H9 (cell line): ENCODE measurements at regions not wholly inside any gene's neighbourhood (a gene's known extent, or its start where the extent isn't known, plus 50 kb on each side); places are given as distances from the start of the nearest gene placed in this dataset.
A peak's percentile ranks its signal among the peaks of the same experiment; 100 is the strongest.

Experiments used
- DNase-seq: peaks from one replicate; pipeline ENCODE4 v3.0.0-alpha.2; 2017
- H2AFZ ChIP-seq: one replicate; pipeline ENCODE4 v1.6.1; 2013; ENCODE audit warnings: mild to moderate bottlenecking, low read length, control low read depth, moderate library complexity
- H2AK5ac ChIP-seq: 2 replicates; pipeline ENCODE4 v1.6.1; 2013; ENCODE audit warnings: low read length, control low read depth, mixed read lengths; ENCODE audit not compliant: insufficient read length
- H2BK120ac ChIP-seq: one replicate; pipeline ENCODE4 v1.6.1; 2013; ENCODE audit warnings: low read depth, mild to moderate bottlenecking, low read length, control low read depth, inconsistent platforms; ENCODE audit not compliant: poor library complexity, severe bottlenecking
- H2BK12ac ChIP-seq: 2 replicates; pipeline ENCODE4 v1.6.1; 2013; ENCODE audit warnings: low read length, control low read depth, mixed read lengths, low read depth; ENCODE audit not compliant: insufficient read length
- H2BK15ac ChIP-seq: 2 replicates; pipeline ENCODE4 v1.6.1; 2013; ENCODE audit warnings: low read depth, low read length, control low read depth
- H2BK20ac ChIP-seq: one replicate; pipeline ENCODE4 v1.6.1; 2013; ENCODE audit warnings: low read depth, mild to moderate bottlenecking, low read length, control low read depth, inconsistent platforms; ENCODE audit not compliant: poor library complexity, severe bottlenecking
- H2BK5ac ChIP-seq: 2 replicates; pipeline ENCODE4 v1.6.1; 2013; ENCODE audit warnings: low read length, control low read depth, mixed read lengths; ENCODE audit not compliant: insufficient read length
- H3K14ac ChIP-seq: 2 replicates; pipeline ENCODE4 v1.6.1; 2013; ENCODE audit warnings: low read length, control low read depth; ENCODE audit not compliant: insufficient read depth
- H3K18ac ChIP-seq: 2 replicates; pipeline ENCODE4 v1.6.1; 2013; ENCODE audit warnings: low read depth, mild to moderate bottlenecking, mixed read lengths, low read length, control low read depth; ENCODE audit not compliant: insufficient read length
- H3K23ac ChIP-seq: 2 replicates; pipeline ENCODE4 v1.6.1; 2013; ENCODE audit warnings: low read length, control low read depth, mixed read lengths, low read depth; ENCODE audit not compliant: insufficient read length
- H3K23me2 ChIP-seq: 2 replicates; pipeline ENCODE4 v1.6.1; 2013; ENCODE audit warnings: low read depth, mild to moderate bottlenecking, mixed read lengths, low read length, control low read depth; ENCODE audit not compliant: insufficient read length, poor library complexity, severe bottlenecking
- H3K27ac ChIP-seq: 2 replicates; pipeline ENCODE4 v1.5.1; 2013; ENCODE audit warnings: low read length, control low read depth, mixed read lengths, low read depth; ENCODE audit not compliant: insufficient read length
- H3K27me3 ChIP-seq: 2 replicates; pipeline ENCODE4 v1.6.1; 2013; ENCODE audit warnings: low read length, control low read depth, inconsistent platforms; ENCODE audit not compliant: insufficient read depth
- H3K4ac ChIP-seq: 2 replicates; pipeline ENCODE4 v1.6.1; 2013; ENCODE audit warnings: low read depth, mild to moderate bottlenecking, control low read depth, inconsistent platforms, low read length, moderate library complexity
- H3K4me1 ChIP-seq: 2 replicates; pipeline ENCODE4 v1.6.1; 2013; ENCODE audit warnings: low read length, control low read depth, inconsistent platforms; ENCODE audit not compliant: insufficient read depth
- H3K4me2 ChIP-seq: 2 replicates; pipeline ENCODE4 v1.6.1; 2013; ENCODE audit warnings: low read length, control low read depth, mixed read lengths; ENCODE audit not compliant: insufficient read length, insufficient read depth
- H3K56ac ChIP-seq: 2 replicates; pipeline ENCODE4 v1.6.1; 2013; ENCODE audit warnings: low read depth, mild to moderate bottlenecking, mixed read lengths, low read length, control low read depth; ENCODE audit not compliant: insufficient read length
- H3K79me1 ChIP-seq: 2 replicates; pipeline ENCODE4 v1.6.1; 2013; ENCODE audit warnings: low read depth, mild to moderate bottlenecking, moderate library complexity, low read length, control low read depth, inconsistent platforms; ENCODE audit not compliant: insufficient read depth, poor library complexity, severe bottlenecking
- H3K79me2 ChIP-seq: 2 replicates; pipeline ENCODE4 v1.6.1; 2013; ENCODE audit warnings: low read length, control low read depth, inconsistent platforms; ENCODE audit not compliant: insufficient read depth
- H3K9ac ChIP-seq: 2 replicates; pipeline ENCODE4 v1.6.1; 2013; ENCODE audit warnings: low read length, control low read depth, mixed read lengths; ENCODE audit not compliant: insufficient read length; ENCODE audit errors: extremely low read depth
- H3K9me3 ChIP-seq: one replicate; pipeline ENCODE4 v1.6.1; 2013; ENCODE audit warnings: low read depth, low read length, inconsistent platforms; ENCODE audit not compliant: control insufficient read depth
- H3T11ph ChIP-seq: one replicate; pipeline ENCODE4 v1.6.1; 2013; ENCODE audit warnings: mild to moderate bottlenecking, low read length, control low read depth, inconsistent platforms
- H4K20me1 ChIP-seq: one replicate; pipeline ENCODE4 v1.6.1; 2013; ENCODE audit not compliant: control insufficient read depth, insufficient read length, insufficient read depth
- H4K5ac ChIP-seq: 2 replicates; pipeline ENCODE4 v1.6.1; 2013; ENCODE audit warnings: low read depth, mild to moderate bottlenecking, mixed read lengths, low read length, control low read depth; ENCODE audit not compliant: insufficient read length
- H4K8ac ChIP-seq: replicated peaks from 2 replicates; pipeline ENCODE4 v1.6.1; 2013; ENCODE audit warnings: low read length, control low read depth, mixed read lengths, low read depth; ENCODE audit not compliant: insufficient read length
- H4K91ac ChIP-seq: 2 replicates; pipeline ENCODE4 v1.6.1; 2013; ENCODE audit warnings: low read depth, mild to moderate bottlenecking, moderate library complexity, mixed read lengths, low read length, control low read depth; ENCODE audit not compliant: insufficient read length
- H3K27ac Mint-ChIP-seq, 3 experiments: 2 replicates in 2 of 3; 3 replicates in 1 of 3; pipeline ENCODE4 v1.8.0; 2020 to 2021; ENCODE audit warnings: mixed read lengths in 3 of 3, mild to moderate bottlenecking in 1 of 3, moderate library complexity in 1 of 3
- H3K27me3 Mint-ChIP-seq: 2 replicates; pipeline ENCODE4 v1.8.0; 2021; ENCODE audit warnings: low read depth, mild to moderate bottlenecking, moderate library complexity, mixed read lengths
- H3K36me3 Mint-ChIP-seq, 3 experiments: 2 replicates in 2 of 3; 3 replicates in 1 of 3; pipeline ENCODE4 v1.8.0; 2020 to 2021; ENCODE audit warnings: low read depth in 3 of 3, mixed read lengths in 3 of 3; ENCODE audit not compliant: insufficient read depth in 1 of 3
- H3K4me1 Mint-ChIP-seq, 2 experiments: 2 replicates each; pipeline ENCODE4 v1.8.0; 2020; ENCODE audit warnings: mixed read lengths in 2 of 2
- H3K4me3 Mint-ChIP-seq, 2 experiments: 2 replicates in 1 of 2; 3 replicates in 1 of 2; pipeline ENCODE4 v1.8.0; 2020 to 2021; ENCODE audit warnings: mild to moderate bottlenecking in 2 of 2, mixed read lengths in 2 of 2, moderate library complexity in 1 of 2
- H3K9me3 Mint-ChIP-seq, 2 experiments: 2 replicates in 1 of 2; 3 replicates in 1 of 2; pipeline ENCODE4 v1.8.0; 2020; ENCODE audit warnings: mild to moderate bottlenecking in 2 of 2, mixed read lengths in 2 of 2, moderate library complexity in 1 of 2
- WGBS: extraction: QIAGEN DNeasy Blood & Tissue Kit; methylation state at CpG from one replicate; pipeline ENCODE4 v1.1.7; 2013; ENCODE audit warnings: missing lambda C conversion rate, low lambda C conversion rate, mixed read lengths; ENCODE audit not compliant: insufficient read length; ENCODE audit errors: extremely low coverage; 5-methylcytosine and 5-hydroxymethylcytosine counted together
- TF ChIP-seq, protein P1 (sequence below): fragments of 200-600 bp; sonication (generic); conservative IDR thresholded peaks from 3 replicates; pipeline ENCODE4 v1.8.0; 2021; ENCODE audit warnings: antibody characterized with exemption, mild to moderate bottlenecking

DNA sequence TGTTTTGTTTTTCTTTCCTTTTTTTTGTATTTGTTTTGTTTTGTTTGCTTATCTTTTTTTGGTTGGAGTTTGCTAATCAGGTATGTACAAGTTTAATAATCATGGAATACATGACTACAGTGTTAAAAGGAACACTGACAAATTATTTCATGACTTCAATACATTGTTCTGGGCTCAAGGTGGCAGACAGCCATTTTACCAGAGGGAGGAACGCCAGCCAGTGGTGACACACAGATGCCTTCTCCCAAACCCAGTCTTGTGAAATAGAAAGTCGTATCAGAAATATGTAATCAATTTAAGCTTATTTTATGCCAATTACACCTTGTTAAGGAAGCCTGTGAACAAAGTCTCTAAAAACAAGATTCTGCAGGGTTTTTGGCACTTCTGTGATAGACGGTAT lies 264.0 kb upstream of the EPHA4 start:
- DNase-seq: no peak
- no peak overlapping the region for H2BK5ac ChIP-seq
- no peak overlapping the region for H4K91ac ChIP-seq
- no peak overlapping the region for H4K8ac ChIP-seq
- no peak overlapping the region for H3K14ac ChIP-seq
- no peak overlapping the region for H3K23ac ChIP-seq
- Mint-ChIP-seq H3K27ac (0 out of 7 replicates have a peak overlapping the region, but pooled peaks of 1 of the 3 experiments have one; percentile 59), H3K4me3 (no peak overlapping the region), H3K9me3 (peaks cover 3 to 4% of the 10 kb centered on the region in 2 experiments; a peak in 2 of 5 replicates), H3K4me1 (peaks cover 3 to 6% of the 10 kb centered on the region in 2 experiments), H3K36me3 (peaks cover 2 to 5% (median 3%) of the 10 kb centered on the region in 3 experiments; a peak in 4 of 7 replicates), H3K27me3 (no peaks in the 10 kb centered on the region)
- no peak overlapping the region for H3K4ac ChIP-seq
- no peak overlapping the region for H2BK20ac ChIP-seq
- H3K79me1 ChIP-seq: no peaks in the 10 kb centered on the region
- no peak overlapping the region for H2AFZ ChIP-seq
- TF ChIP-seq, protein P1, sequence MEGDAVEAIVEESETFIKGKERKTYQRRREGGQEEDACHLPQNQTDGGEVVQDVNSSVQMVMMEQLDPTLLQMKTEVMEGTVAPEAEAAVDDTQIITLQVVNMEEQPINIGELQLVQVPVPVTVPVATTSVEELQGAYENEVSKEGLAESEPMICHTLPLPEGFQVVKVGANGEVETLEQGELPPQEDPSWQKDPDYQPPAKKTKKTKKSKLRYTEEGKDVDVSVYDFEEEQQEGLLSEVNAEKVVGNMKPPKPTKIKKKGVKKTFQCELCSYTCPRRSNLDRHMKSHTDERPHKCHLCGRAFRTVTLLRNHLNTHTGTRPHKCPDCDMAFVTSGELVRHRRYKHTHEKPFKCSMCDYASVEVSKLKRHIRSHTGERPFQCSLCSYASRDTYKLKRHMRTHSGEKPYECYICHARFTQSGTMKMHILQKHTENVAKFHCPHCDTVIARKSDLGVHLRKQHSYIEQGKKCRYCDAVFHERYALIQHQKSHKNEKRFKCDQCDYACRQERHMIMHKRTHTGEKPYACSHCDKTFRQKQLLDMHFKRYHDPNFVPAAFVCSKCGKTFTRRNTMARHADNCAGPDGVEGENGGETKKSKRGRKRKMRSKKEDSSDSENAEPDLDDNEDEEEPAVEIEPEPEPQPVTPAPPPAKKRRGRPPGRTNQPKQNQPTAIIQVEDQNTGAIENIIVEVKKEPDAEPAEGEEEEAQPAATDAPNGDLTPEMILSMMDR: no peak
- H3K4me1 ChIP-seq: no peaks in the 10 kb centered on the region
- H3K9me3 ChIP-seq: no peaks in the 10 kb centered on the region
- H3K18ac ChIP-seq: no peak overlapping the region
- no peak overlapping the region for H3K9ac ChIP-seq
- no peaks in the 10 kb centered on the region for H3K27me3 ChIP-seq
- no CpG with 5 or more reads among the region's 3 CpGs for WGBS
- no peak overlapping the region for H2BK12ac ChIP-seq
- no peaks in the 10 kb centered on the region for H3K79me2 ChIP-seq
- no peak overlapping the region for H3K27ac ChIP-seq
- no peaks in the 10 kb centered on the region for H3K23me2 ChIP-seq
- H4K5ac ChIP-seq: no peak overlapping the region
- no peak overlapping the region for H3K4me2 ChIP-seq
- H2AK5ac ChIP-seq: no peak overlapping the region
- H4K20me1 ChIP-seq: no peaks in the 10 kb centered on the region
- H2BK120ac ChIP-seq: no peak overlapping the region
- H3T11ph ChIP-seq: no peak overlapping the region
- H2BK15ac ChIP-seq: no peak overlapping the region
- no peak overlapping the region for H3K56ac ChIP-seq
